HG02610 (cell line): ENCODE measurements at regions not wholly inside any gene's neighbourhood (a gene's known extent, or its start where the extent isn't known, plus 50 kb on each side); places are given as distances from the start of the nearest gene placed in this dataset.
A peak's percentile ranks its signal among the peaks of the same experiment; 100 is the strongest.
"Not testable (repeated sequence)": the region's sequence is repeated elsewhere in the genome, so short reads cannot be mapped to it uniquely, and the experiment has no call there.

Experiments used
- ATAC-seq: cut with Tn5 transposase; IDR thresholded peaks from one replicate; pipeline ENCODE4 v1.9.1; 2021; ENCODE audit warnings: mild to moderate bottlenecking, moderate library complexity; ENCODE audit not compliant: unreplicated experiment

DNA sequence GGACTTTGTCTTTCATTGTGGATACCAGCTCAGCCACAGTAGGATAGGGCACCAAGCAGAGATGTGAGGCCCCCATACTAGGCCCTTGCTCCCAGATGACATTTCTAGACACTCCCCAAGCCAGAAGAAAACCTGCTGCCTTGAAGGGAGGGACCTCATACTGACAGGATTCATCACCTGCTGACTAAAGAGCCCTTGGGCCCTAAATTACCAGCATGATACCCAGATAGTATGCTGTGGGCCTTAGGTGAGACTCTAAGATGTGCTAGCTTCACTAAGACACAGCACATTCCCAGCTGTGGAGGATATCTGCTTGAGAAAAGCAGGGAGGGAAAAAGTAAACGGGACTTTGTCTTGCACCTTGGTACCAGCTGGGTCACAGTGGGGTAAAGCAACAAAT, 324.0 kb downstream of the TBL1XR1 start:
- no peak for ATAC-seq

DNA sequence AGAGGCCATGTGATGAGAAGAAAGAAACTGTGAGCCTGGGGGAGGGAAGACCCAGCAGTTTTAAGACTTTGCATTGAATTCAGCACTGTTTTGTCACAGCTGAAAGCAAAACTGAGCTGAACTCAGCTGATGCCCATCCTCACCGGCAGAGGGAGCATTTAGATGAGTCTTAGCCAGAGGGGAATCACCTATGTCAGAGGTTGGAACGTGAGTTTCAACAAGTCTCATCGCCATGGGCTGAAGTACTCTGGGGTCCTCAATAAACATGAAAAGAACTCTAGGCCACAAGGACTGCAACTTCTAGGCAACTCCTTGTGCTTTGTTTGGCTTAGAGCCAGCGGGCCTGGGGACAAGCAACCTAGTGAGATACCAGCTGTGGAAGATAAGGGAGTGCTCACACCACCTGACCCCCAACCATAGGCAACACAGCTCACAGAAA, 324.5 kb downstream of the TBL1XR1 start:
- ATAC-seq = peak; percentile 97

DNA sequence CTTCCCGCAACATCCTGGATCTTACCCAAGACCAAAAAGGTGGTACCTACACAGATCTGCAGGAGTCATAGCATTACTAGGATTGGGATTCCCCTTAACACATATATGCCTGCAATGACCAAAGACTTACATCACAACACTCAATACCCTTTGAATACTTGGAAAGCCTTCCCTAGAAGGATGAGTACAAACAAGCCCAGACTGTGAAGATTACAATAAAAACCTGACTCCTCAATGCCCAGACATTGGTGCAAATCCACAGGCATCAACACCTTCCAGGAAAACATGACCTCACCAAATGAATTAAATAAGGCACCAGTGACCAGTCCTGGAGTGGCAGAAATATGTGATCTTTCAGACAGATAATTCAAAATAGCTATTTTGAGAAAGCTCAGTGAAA, 326.8 kb downstream of the TBL1XR1 start:
- no peak for ATAC-seq

DNA sequence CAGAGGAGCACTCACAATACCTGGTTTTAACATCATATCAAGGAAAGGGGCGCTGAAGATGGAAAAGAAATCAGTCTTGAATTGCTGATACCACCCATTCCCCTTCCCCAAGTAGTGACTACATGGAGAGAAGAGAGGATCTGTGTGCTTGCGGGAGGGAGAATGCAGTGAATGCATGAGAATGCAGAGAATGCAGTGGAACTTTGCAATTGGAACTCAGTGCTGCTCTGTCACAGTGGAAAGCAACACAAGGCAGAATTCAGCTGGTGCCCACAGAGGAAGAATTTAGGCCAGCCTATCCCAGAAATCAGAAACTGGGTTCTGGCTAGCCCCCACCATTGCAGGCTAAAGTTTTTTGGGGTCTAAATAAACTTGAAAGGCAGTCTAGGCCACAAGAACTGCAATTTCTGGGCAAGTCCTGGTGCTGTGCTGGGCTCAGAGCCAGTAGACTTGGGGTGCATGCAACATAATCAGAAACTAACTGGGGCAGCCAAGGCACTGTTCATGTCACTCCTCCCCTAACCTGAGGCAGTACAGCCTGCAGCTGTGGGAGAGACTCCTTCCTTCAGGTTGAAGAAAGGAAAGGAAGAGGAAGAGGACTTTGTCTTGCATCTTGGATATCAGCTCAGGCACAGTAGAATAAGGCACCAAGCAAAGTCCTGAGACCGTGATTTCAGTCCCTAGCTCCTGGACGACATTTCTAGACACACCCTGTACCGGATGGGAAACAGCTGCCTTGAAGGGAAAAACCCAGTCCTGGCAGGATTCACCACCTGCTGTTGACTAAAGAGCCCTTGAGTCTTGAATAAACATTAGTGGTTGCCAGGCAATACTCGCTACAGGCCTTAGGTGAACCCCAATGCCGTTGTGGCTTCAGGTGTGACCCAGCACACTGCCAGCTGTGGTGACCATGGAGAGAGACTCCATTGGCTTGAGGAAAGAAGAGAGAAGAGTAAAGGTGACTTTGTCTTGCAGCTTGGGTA, 329.3 kb downstream of the TBL1XR1 start:
- no peak for ATAC-seq

DNA sequence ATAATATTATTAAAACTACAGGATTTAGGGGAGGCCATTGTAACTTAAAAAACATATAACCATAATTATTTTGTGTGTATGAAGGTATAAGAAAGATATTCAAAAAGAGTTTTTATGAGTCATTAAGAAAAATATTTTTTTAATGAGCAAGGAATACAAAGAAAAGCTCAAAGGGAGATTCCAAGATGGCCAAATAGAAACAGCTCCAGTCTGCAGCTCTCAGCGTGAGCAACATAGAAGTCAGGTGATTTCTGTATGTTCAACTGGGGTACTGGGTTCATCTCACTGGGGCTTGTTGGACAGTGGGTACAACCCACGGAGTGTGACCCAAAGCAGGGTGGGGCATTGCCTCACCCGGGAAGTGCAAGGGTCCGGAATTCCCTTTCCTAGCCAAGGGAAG, 336.1 kb downstream of the TBL1XR1 start:
- no peak for ATAC-seq

DNA sequence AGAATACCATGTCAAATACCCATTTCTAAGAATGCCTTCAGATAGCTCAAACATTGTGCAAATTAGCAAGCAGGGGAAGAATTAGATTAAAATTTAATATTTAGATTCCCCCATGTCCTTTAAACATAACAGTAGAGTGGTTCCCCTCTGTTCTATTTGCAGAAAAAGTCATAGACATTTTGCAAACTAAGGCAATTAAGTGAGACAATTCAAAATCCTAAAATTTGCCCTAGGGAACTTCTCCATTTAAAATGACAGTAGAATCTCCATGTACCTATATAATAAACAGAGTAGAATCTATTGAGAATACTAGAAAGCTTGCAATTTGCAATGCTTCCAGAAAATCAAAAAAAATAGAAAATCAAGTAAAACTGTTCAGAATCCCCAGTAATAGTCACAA, 340.6 kb downstream of the TBL1XR1 start:
- no peak for ATAC-seq

DNA sequence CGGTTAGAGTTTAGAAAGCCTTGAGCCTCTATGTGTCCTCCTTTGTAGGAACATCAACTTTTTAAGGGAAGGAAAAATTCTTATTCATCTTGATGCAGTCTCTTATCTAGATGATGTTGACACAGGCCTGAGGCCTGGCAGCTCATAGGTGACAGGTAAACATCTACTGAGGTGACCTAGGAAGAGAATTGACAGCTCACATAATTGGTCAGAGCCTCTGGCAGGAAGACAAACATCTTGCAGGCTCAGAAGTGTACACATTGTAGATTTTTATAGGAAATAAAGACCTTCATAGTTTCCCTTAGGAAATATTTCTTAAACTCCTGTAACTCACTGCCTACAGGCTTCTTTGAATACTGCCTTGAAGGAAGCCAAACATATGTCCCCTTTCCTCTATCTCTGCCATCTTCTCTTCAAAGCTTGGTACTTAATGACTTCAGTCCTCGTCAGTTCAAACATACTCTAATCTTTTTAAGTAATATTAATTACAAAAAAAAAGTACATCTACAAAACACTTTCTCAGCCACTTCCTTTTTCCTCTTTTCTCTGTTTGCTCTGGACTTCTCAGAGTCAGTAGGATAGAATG, 341.3 kb downstream of the TBL1XR1 start:
- ATAC-seq = no peak

DNA sequence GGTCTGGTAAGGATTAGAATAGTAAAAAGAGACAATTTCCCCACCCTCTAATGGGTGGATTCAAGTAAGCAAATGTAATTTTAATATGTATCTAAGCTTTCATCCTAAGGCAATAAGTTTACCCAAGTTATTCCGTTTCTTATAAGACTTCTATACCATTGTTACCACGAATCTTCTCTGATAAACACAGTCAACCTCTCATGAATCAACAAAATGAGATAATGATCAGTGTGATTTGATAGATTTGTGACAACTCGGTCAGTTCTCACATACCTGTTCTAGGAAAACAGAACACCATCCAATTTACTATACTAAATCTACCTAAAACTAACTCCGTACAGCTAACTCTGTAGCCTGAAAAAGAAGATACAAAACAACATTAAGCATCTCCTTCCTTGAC, 342.1 kb downstream of the TBL1XR1 start:
- no peak for ATAC-seq

DNA sequence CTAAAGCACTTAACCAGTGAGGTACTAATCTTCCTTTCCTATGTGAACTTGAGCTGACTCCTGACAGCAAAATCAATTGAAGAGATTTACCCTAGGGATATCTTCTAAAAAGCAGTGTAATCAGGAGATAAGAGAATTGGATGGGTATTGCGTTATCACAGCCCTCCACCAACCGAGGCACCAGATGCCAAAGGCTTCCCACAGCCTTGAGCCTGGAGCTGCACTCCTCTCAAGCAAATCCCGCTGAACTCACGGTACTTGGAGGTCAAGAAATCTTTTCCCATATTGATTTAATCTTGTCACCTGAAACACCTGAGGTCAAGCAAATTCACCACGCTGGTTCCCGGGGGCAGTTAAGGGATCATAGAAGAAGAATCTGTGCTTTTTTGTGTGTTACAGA, 346.8 kb downstream of the TBL1XR1 start:
- ATAC-seq = no peak

DNA sequence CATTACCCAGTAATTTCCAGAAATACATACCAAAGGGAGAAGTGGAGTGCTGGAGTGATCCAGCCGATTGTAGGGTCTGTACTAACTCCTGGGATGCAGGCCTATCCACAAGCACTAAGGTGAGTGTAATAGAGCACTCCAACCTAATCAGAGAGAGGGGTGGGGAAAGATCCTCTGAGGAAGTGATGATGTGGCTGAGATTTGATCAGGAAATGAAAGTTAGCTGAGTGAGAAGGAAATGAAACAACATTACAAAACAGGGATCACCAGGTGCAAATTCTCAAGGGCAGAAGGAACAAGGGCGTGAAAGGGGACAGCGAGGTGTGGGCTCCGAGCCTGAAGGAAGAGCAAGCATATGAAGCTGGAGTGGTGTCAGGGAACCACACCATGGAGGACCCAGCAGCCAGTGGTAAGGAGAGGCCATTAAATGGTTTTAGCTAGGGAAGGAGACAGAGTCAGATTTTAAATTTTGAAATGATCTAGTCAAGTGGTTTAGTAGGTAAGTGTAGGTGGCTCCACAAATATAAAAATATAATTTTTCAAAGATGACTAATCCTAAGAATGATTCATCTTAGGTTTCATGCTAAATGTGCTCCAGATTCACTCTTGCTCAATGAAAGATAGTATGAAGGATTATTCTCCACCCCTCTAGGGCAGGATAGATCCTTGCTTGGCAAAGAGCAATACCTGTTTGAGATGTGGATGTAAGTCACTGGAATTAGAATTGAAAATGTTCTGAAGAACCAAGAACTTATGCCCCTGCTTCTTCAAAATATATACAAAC, 348.7 kb downstream of the TBL1XR1 start:
- ATAC-seq = no peak

DNA sequence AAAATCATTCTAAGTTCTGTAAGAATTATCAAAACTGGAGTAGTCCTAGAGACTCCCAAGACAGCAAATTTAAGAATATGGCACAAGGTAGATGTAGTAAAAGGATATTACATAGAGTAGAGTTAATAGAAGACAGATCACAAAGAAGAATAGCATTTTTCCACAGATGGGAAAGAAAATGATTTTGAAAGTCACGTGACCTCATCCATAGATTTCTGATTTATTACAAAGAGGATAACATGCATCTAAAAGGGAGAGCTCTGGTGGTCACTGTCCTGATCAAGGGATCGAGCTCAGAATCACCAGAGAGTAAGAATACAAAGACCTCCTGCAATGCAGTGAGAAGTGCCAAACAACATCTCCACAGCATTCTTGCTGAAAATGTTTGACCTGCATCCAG, 354.4 kb downstream of the TBL1XR1 start:
- no peak for ATAC-seq

DNA sequence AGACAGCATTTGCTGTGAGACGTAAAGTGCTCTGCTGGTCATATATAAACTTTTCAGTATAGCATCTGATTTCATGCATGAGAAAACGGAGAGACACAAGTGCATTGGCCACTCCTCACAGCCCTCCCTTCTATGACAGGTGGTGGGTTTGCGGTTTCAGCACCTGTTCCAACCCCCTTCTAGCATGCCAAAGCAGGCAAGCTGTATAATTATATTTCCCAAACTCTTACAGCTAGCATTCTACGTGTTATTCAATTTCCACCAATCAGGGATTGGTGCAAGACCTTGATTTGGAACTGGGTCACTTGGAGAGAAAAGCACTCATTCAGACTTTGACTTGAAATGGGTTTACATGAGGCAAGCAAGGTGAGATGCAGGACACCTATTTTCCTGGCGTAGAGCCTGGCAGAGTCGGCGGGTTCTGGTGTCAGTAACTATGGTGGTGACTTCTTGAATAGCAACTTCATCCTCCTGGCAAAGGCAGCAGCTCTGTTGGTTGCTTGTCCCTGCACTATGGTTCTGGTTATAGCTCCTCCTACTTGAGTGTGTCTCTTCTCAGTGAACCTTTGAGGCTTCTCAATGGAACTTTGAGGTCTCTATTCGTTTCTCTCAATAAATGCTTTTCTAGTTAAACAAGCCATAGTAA, 356.5 kb downstream of the TBL1XR1 start:
- ATAC-seq = no peak

DNA sequence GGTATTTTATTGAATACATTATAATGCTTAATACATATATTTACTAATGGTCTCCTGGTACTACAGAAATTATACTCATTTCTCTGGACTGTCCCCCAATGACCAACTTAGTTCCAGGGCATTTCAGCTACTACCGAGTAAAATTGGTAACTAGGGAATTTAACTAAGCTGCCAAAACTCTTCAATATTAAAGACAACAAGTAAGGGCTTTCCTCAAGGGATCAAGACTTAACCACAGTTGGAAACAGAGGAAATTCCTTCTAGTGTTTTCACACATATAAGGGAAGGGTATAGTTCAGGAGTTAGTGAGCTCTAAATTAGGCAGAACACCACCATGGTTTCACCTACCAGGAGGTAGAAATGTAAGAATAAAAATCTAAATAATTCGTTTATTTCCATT, 357.4 kb downstream of the TBL1XR1 start:
- ATAC-seq = no peak

DNA sequence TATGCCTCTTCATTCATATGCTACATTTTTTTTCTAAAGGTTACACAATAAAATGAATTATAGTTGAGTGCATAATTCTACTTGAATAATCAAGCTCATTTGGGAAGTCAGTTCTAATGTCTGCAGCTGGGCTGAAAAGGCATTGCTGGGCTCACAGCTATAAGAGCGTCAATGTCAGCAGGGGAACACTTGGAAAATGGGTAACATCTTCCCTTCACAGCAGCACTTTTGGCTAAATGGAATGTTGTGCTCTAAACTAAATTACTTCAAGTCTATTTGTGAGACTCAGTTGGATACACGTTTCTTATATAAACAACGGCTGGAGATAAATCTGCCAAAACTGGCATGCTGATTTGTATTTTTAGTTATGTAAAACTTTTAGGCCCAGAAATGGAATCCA, 357.8 kb downstream of the TBL1XR1 start:
- no peak for ATAC-seq

DNA sequence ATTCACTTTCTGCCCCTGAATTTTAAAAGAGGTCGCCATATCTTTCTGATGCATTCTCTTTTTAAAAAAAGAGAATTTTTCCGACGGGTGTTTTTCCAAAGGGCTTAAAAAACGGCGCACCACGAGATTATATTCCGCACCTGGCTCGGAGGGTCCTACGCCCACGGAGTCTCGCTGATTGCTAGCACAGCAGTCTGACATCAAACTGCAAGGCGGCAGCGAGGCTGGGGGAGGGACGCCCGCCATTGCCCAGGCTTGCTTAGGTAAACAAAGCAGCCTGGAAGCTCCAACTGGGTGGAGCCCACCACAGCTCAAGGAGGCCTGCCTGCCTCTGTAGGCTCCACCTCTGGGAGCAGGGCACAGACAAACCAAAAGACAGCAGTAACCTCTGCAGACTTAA, 370.0 kb downstream of the TBL1XR1 start:
- not testable (repeated sequence) for ATAC-seq

DNA sequence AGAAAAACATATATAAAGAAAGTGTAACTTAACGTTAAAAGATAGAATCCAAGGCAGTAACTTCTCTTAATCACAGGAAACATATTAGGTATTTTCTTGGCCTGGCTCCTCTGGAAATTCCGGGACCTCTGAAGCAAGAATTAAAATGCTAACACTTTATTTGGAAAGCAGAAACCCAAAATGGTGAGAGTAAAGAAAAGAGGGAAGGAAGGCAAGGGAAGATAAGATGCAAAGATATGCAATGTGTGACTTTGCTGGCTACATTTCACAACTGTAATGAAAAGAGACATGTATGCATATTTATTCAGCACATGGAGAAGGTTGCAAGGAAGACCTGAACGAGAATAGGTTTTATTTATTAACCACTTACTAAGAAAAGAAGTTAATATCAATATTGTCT, 372.5 kb downstream of the TBL1XR1 start:
- ATAC-seq = no peak

DNA sequence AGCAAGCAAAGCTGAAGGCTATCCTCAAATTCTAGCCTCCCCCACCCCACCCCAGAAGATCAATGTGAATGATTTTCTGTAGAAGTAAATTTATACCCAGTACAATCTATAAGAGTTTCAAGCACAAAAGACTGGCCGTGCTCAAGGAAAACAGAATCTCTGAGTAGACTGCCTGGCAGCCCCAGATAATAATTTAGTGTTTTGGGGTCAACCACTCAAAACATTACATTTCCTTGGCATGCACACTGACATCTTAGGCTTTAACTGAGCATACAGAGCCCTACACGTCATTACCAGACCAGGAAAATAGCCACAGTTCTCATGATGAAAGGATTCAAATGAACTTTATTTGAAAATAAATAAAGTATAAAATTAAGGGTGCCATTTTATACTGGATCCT, 376.5 kb downstream of the TBL1XR1 start:
- ATAC-seq = no peak

DNA sequence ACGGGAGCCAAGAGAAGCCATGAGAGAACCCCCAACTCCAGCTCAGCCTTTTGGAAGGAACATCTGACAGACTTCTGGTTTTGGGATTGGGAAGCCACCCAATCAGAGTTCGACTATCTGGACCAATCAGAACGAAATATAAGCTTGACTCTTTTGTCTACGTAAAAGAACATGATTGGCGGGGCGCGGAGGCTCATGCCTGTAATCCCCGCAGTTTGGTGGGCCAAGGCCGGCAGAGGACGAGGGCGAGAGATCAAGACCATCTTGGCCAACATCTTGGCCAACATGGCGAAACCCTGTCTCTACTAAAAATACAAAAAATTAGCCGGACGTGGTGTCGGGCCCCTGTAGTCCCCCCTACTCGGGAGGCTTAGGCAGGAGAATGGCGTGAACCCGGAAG, 380.3 kb downstream of the TBL1XR1 start:
- ATAC-seq = no peak

DNA sequence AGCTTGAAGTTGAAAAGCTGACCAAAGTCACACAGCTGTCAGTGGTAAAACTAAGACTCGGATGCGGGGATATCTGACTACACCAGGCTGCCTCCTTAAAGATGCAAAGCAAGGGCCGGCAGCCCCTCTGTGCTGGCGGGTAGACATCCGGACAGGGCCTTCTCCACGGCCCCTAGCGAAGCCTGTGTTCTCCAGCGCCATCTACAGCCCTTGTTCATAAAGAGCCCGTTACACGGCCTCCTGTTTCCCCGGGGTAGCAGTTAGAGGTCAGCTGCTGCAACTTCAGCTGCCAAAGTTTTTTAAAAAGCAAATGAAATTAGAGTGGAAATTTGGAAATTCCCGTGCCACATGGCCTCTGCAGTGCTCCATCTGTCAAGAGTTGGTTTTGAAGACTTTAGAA, 383.0 kb downstream of the TBL1XR1 start:
- peak; percentile 90 for ATAC-seq

DNA sequence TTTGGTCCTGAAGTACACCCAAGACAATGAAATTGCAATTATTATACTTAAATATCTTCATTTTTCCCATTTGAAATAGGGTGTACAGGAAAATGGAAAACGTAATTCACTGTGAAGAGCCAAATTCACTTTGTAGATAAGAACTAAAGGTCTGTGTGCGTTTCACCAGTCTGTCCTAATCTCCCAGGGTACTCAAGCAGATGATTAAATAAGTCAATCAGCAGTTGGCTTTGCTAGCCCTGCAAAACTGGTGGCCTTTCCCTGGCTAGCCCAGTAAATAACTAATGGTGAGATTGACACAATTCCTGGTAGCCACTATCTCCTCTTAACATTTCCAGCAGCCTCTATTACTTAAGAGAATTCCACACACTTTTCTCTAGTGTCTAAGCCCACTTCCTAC, 389.3 kb downstream of the TBL1XR1 start:
- no peak for ATAC-seq

DNA sequence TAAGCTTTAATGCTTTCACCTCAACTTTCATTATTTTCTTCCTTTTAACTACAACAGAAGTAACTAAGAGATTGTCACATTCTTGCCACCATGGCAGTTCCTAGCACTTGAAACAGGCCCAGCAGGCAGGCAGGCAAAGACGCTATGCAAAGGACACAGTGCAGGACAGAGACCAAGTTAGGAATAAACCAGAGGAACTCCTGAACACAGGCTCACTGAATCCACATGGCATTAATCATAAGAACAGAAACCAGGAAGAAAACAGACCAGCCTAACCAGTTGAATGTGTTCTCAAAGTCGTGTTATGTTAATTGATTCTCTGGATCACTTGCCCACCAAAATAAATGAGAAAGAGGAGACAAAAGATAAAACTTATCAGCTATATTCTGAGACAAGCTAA, 397.6 kb downstream of the TBL1XR1 start:
- ATAC-seq = no peak
